Dedifferentiated amniotic fluid mesenchymal stem cell (primary cell): ENCODE measurements at regions not wholly inside any gene's neighbourhood (a gene's known extent, or its start where the extent isn't known, plus 50 kb on each side); places are given as distances from the start of the nearest gene placed in this dataset.
"Not testable (repeated sequence)": the region's sequence is repeated elsewhere in the genome, so short reads cannot be mapped to it uniquely, and the experiment has no call there.

Experiments
- DNase-seq: peaks from one replicate; pipeline ENCODE4 v3.0.0-alpha.2; 2016; ENCODE audit errors: extremely low spot score

DNA sequence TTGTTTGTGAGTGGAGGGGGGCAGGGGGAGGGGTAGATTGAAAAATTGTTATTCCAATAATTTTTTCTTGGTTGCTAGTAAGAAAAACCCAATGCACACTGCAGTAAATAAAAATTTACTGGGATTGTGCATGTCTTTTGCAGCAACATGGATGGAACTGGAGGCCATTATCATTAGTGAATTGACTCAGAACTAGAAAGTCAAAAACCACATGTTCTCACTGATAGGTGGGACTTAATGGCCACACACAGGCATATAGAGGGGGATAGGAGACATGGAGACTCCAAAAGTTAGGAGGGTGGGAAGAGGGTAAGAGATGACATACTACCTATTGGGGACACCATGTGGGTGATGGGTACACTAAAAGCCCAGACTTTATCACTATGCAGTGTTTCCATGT, 67.2 kb downstream of the BUB3 start:
- DNase-seq, result no peak

DNA sequence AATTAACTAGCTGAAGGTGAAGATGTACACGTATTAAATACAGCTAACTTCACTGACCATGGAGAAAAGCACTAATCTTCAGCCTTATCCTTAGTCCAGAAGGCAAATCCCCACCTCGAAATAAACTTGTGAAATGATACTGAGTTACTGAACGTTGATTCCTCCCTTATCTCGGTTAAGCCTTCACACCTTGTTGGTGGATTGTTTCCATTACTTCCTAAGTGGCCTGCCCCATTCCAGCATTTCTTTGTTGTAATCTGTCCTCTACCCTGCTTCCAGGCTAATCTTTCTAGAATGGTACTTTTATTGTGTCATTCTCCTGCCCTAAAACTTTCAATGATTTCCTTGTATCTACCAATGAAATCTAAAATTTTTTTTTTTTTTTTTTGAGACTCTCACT, 68.6 kb downstream of the BUB3 start:
- no peak for DNase-seq

DNA sequence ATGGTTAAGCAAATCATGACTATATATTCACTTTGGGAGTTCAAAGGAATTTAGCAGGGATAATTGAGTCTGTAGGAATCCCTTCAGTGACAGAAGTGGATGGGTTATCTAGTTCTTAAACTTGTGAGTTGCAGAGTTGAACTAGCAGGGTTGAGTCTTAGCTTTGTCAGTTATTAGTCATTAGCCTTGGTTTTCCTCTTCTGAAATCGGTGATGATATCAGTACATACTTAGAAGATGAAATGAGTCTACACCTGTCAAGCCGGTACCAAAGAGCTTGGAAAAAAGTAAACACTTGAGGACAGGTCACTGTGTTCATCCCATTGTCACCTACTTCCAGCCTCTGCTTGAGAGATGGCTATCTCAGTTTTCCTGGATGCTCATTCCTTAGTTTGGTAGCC, 73.5 kb downstream of the BUB3 start:
- no peak for DNase-seq

DNA sequence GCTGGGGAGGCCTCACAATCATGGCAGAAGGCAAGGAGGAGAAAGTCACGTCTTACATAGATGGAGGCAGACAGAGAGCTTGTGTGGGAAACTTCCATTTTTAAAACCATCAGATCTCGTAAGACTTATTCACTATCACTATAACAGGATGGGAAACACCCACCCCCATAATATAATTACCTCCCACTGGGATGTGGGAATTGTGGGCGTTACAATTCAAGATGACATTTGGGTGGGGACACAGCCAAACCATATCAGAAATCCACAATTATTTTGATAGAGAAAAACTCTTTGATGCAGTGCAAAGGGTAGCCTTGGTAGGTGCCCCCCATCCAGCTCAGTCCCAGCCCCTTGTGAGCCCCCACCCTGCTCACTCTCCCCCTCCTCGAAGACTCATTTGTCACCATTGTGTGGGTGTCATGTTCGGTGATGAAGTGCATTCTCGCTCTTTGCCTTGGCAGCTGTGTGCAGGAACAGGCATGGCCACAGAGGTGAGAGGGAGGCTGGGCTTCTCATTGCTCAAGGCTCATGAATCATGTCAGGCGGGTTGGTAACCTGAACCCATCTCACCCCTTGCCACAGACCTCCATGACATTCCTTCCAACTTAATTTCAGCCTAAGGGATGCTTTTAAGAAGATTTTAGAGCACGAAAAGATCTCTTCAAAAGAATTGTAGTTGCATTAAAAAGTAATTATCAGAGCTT, 75.9 kb downstream of the BUB3 start:
- DNase-seq, result no peak

DNA sequence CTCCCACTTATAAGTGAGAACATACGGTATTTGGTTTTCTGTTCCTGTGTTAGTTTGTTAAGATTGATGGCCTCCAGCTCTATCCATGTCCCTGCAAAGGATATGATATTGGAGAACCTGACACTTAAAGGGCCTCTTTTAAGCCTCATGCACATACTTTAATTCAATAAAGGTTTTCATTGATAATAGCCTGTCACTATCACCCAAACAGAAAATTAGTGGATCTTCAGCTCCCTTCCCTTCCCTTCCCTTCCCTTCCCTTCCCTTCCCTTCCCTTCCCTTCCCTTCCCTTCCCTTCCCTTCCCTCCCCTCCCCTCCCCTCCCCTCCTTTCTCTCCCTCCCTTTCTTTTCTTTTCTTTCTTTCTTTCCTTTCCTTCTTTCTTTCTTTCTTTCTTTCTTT, 78.7 kb downstream of the BUB3 start:
- DNase-seq, result not testable (repeated sequence)

DNA sequence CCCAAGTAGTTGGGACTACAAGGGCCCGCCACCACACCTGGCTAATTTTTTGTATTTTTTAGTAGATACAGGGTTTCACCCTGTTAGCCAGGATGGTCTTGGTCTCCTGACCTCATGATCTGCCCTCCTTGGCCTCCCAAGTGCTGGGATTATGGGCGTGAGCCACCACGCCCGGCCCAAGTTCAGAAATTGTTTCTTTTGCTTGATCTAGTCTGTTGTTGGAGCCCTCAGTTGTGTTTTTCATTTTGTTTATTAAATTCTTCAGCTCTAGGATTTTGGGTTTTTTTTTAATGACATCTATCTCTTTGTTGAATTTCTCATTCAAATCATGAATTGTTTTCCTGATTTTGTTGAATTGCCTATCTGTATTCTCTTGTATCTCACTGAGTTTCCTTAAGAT, 80.8 kb downstream of the BUB3 start:
- DNase-seq, result not testable (repeated sequence)

DNA sequence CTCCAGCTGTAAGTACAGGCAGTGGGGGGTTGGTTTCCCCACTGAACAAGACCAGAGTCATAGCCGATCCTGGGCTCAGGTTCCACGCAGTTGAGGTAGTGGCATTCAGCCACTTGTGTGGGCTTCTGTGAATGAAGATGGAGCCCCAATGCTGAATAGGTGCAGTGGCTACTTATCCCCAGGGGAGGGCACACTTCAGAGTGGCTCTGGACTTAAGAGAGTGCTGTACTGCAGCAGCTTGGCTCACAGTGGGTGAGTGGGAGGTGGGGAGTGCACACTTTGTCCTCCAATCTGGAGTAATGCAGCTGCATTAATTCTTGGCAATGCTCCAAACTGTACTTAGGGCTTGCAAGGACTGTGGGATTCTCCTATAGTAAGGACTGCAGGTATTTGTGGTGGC, 81.9 kb downstream of the BUB3 start:
- no peak for DNase-seq

DNA sequence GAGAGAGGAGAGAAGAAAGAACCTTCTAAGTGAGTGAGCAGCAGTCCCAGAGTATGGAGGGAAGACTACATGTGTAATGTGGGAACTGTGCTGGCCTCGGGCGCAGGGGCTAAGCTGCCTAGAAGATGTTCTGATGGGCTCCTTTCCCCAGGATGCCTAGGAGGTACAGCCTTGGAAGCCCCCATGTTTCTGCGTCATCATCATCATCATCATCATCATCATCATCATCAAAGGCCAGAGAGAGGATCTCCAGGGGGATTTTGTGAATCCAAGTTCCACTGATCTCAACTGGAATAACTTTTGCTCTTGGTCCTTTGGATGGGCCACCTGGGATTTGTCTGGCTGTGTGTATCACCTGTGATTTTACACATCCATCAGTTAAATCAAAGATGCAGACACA, 86.0 kb downstream of the BUB3 start:
- DNase-seq, result no peak

DNA sequence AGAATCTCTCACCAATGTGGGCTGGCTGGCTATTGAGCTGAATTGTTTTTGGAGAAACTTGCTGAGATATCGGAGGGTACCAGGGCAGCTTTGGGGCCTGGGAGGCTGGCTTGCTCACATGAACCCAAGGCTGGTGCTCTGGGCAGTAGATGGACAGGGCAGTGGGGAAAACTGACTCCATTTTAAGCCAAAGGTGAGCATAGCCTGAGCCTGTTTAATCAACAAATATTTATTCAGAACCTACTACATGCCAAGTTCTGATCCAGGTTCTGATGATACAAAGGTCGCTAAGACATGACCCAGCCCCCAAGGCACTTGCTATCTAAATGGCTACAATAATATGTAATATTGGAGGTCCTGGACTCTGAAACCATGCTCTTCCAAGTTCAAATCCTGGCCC, 86.6 kb downstream of the BUB3 start:
- no peak for DNase-seq

DNA sequence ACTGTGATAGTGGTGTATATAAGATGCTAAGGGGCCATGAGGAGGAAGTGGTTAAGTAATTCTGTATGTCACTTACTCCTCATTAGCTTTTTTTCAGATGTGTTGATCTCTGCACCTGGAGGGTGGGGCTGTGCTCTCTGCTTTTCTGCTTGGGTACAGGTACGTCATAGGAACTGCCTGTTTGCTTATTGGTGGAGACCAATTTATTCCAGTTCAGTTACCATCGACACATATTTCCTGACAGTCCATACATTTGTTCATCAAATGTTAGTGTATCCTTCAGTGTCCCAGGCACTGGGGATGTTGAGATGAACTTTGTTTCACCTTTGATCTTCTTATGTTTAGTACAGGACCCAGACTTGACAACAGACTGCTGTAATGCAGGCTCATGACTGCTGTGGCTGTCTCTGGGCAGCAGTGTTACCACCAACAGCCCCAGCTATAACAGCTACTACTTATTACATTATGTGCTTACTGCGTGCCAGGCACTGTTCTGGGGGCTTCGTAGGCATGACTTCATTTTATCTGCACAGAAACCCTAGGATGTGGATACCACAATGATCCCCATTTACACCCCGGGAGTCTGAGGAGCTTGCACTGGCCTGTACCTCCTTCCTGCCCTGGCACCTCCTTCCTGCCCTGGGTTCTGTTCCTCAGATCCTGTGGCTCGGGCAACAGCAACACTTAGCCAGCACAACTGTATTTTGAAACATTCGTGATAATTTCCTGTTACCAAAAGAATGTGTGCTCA, 87.4 kb downstream of the BUB3 start:
- DNase-seq, result no peak

DNA sequence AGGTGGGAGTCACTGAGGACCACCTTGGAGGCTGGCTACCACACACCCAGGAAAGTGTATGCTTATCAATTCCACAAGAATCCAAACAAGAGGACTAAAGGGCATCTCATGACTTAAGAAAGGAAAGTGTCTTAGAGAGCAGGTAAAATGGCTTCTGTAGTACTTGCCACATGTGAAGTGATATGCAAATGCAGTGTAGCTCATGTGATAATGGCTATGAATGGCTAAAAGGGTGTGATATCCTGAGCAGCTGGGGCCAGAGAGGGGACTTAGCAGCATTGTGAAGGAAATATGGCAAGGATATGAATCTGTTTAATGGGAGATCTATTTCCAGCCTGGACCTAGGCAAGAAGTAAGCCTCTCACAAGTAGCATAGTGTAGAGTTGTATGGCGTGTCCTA, 90.5 kb downstream of the BUB3 start:
- no peak for DNase-seq

DNA sequence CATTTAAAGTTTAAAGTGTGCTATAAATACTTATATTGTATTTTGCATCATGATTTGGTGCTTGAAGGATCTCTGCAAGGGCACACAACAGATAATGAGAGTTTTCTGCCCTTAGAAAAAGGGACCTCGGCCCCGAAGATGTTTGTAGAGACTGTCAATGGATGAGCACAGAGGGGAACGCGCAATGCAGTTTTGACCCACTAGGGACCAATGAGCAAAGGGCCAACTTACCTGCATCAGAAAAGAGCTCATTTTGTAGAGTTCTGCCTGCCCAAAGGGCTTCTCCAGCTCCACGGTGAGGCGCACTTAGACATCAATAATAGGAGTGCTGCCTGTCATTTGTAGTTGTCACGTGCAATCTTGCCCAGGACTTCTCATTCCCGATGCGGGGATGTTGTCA, 91.1 kb downstream of the BUB3 start:
- no peak for DNase-seq

DNA sequence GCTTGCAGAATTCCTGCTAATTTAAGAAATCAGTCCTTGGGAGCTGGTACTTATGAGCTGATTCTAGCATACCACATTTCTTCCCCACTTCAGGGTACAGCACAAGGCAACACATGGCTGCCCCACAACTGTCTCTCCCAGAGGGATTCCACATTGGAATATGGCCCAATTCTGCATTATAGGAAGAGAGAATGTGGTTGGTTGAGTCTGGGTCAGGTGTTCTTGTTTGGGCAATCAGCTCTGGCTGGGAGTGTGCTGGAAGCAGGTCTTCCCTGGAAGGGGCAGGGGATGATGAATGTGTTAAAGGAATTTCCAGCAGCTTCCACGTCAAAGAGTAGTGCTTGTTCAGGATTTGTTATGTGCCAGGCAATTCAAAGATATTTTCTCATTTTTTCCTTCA, 95.7 kb downstream of the BUB3 start:
- DNase-seq, result no peak

DNA sequence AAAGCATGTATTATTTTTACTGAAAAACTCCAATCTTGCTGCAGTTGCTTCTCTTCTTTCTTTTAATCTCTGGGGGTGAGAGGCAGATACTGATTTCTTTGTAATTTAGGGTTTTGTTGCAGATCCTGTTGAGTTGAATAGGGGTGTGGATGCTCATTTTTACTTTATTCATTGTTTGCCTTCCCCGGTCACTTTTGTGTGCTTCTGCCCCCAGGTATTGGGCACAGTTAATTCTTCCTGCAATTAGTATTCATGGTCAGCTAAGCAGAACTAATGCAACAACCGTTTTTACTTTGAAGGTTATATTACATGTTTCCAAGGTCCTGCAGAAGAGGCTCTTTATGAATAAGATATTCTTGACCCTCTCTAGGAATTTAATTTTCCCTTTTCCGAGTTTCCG, 96.4 kb downstream of the BUB3 start:
- DNase-seq, result no peak

DNA sequence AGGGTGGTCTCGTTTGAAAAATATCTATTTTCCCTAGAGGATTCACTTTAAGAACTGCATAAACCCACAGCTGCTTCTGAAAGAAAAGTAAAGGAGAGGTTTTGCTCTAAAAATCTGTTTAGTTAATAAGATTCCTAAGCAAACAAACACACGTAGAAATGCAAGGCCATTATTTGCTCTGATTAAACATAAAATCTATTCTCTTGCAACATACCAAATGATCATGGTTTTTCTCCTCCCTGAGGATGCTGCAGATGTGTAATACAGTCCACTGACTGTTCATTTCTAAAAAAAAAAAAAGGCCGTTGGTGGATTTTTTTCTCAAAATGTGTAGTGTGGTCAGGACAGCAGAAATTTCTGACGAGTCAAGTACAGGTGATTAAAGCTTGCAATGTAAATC, 98.6 kb downstream of the BUB3 start:
- DNase-seq, result no peak

DNA sequence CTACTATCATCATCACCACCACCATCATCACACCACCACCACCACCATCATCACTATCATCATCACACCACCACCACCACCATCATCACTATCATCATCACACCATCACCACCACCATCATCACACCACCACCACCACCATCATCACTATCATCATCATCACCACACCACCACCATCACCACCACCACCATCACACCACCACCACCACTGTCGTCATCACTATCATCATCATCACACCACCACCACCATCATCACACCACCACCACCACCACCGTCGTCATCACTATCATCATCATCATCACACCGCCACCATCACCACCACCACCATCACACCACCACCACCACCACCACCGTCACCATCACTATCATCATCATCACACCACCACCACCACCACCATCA, 100.1 kb downstream of the BUB3 start:
- DNase-seq, result not testable (repeated sequence)

DNA sequence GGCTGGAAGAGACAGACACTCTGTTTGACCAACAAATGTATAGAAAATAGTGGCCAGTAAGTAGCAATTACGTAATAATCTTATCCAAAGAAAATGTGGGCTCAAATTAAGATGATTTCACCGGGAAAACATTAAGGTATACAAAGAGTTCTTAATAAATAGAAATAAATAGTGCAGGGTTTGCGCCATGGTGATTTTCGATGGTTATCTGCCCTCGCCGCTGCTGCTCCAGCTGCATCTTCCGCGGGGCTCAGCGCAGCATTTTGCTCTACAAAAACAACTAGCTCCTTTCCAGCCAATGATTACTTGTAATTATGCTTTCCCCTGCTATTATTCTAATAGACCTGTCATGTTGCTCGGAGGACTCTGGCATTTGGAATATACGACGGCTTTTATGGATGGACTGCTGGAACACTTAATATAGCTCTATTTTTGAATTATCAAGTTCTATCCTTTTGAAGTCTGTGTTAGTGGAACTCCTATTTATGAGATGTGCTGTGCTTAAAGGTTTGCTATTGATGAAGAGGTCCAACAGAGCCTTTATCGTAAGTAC, 103.8 kb downstream of the BUB3 start:
- no peak for DNase-seq

DNA sequence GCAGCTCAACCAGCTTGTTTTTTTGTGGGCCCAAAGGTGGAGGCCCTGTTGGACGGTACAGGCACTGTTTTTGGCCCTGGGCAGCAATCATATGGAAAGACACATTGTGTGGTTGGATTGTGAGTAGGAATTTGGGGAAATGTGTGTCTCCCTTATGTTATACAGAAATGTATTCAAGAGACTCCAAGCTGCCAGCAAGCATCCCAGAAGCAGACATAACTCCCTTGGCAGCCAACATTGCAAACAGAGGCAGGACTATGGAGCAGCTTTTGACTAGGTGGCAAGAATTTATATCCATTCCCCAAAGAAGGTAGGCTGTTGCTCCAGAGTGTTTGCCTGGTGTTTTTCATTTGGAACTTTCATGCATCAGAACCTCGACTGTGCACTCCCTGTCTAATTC, 104.9 kb downstream of the BUB3 start:
- no peak for DNase-seq

DNA sequence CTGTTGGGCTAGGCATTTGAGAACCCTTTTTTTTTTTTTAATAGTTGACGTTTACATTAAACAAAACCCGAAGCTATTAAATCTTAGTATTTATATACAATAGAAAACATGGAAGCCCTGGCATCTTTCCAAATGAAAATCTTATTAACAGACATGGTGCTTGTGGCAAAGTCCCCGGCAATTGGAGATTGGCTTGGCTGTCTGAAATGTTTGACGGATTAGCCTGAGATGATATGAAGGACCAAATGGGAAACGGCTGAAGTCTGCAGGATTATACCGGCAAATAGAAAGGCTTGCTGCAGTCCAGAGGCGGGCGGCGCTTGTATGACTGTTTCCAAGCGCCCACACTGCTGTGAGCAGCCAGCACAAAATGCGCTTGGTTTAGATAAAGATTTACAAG, 105.6 kb downstream of the BUB3 start:
- DNase-seq, result no peak

DNA sequence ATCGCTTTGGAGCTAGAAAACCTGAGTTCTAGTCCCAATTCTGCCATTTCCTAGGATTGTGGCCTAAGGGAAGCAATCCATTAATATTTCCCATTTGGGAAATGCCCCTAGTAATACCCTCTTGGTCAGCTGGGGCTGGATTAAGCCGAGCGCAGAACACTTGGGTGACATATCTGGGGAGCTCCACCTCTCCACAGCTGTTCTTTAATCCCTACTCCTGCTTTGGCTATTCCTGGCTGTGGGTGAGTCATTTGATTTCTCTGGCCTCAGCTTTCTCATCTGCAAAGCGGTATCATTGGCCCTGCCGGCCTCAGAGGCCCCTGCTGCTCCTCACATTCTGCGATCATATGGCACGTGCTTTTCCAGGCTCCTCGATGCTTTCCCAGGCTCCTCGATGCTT, 108.3 kb downstream of the BUB3 start:
- no peak for DNase-seq

DNA sequence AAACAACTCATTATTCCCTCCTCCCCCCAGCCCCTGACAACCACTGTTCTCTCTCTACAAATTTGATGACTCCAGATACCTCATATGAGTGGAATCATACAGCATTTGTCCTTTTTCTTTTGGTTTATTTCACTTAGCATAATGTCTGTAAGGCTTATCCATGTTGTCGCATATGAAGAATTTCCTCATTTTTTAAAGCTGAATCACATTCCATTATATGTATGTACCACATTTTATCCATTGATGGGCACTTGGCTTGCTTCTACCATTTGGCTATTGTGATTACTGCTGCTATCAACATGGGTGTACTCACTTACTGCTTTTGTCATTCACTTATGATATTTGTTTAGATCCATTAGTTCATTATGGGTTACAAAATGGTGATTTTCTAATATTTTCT, 112.8 kb downstream of the BUB3 start:
- DNase-seq, result no peak

DNA sequence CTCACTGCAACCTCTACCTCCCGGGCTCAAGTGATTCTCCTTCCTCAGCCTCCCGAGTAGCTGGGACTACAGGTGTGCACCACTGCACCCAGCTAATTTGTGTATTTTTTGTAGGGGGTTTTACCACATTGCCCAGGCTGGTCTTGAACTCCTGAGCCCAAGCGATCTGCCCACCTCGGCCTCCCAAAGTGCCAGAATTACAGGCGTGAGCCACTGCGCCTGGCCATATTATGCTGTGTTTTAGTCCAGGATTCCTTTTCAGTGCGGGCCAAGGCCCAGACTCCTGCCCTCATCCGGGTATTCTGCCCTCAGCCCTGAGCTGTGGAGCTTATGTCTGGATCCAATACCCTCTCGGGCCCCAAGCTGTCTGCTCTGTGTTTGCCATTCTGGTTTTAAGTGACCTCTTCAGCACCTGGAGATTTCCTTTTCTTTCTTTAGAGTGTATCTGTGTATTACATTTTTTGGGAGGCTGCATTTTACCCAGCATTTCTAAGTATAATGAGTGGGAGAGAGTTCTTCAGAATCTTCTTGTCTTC, 114.9 kb downstream of the BUB3 start:
- no peak for DNase-seq

DNA sequence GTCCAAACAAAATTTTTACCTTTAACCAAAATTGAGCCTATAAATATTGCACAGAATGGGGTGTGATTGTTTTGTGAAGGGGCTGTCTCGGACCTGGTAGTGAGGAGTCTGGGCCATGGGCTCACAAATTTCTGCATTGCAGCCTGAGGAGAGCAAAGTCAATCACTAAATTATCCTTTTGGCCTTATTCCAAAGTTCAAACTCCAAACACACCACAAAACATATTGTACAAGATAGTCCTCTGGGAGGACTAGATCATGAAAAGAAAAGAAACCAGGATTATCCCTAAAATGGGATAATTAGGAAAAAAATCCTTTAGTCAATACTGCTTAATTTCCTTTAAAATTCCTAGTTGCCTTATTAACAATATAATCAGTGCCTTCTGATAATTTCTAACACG, 115.5 kb downstream of the BUB3 start:
- no peak for DNase-seq
